Astrocyte (in vitro differentiated cells and primary cell): ENCODE measurements at regions not wholly inside any gene's neighbourhood (a gene's known extent, or its start where the extent isn't known, plus 50 kb on each side); places are given as distances from the start of the nearest gene placed in this dataset.

ENCODE experiments used
- DNase-seq: peaks from one replicate; pipeline ENCODE4 v3.0.0-alpha.2; 2010; ENCODE audit warnings: low read depth
- FAIRE-seq: peaks from 2 replicates; lab custom pipeline; 2011; peaks lifted over from hg19 to GRCh38; lab: Jason Lieb, UNC
- H2AFZ ChIP-seq: 2 replicates; pipeline ENCODE4 v1.6.0; 2012; ENCODE audit warnings: low read depth, low read length, inconsistent platforms
- H3K27ac ChIP-seq: 2 replicates; pipeline ENCODE4 v1.5.1; 2011; ENCODE audit warnings: low read depth, low read length, inconsistent platforms
- H3K27me3 ChIP-seq: 2 replicates; pipeline ENCODE4 v1.6.0; 2011; ENCODE audit warnings: low read length, inconsistent platforms; ENCODE audit not compliant: insufficient read depth
- H3K36me3 ChIP-seq: 2 replicates; pipeline ENCODE4 v1.5.1; 2011; ENCODE audit warnings: low read length, inconsistent platforms; ENCODE audit not compliant: insufficient read depth
- H3K4me1 ChIP-seq: 2 replicates; pipeline ENCODE4 v1.5.1; 2011; ENCODE audit warnings: low read length, inconsistent platforms; ENCODE audit not compliant: insufficient read depth
- H3K4me2 ChIP-seq: 2 replicates; pipeline ENCODE4 v1.6.0; 2012; ENCODE audit warnings: low read length, inconsistent platforms
- H3K4me3 ChIP-seq: 2 replicates; pipeline ENCODE4 v1.5.1; 2011; ENCODE audit warnings: low read depth, mild to moderate bottlenecking, low read length, inconsistent platforms; ENCODE audit not compliant: insufficient read depth
- H3K79me2 ChIP-seq: 2 replicates; pipeline ENCODE4 v1.6.0; 2012; ENCODE audit warnings: mild to moderate bottlenecking, low read length, inconsistent platforms; ENCODE audit not compliant: insufficient read depth
- H3K9ac ChIP-seq: 2 replicates; pipeline ENCODE4 v1.6.0; 2012; ENCODE audit warnings: mild to moderate bottlenecking, low read length, inconsistent platforms
- H3K9me3 ChIP-seq: 2 replicates; pipeline ENCODE4 v1.5.1; 2012; ENCODE audit warnings: low read depth, mild to moderate bottlenecking, low read length, inconsistent platforms; ENCODE audit not compliant: insufficient read depth
- H4K20me1 ChIP-seq: 2 replicates; pipeline ENCODE4 v1.6.0; 2012; ENCODE audit warnings: low read length, inconsistent platforms; ENCODE audit not compliant: insufficient read depth
- H3K27ac Mint-ChIP-seq: one replicate; pipeline ENCODE4 v1.8.0; 2021; ENCODE audit warnings: mild to moderate bottlenecking, mixed read lengths; ENCODE audit not compliant: unreplicated experiment
- H3K27me3 Mint-ChIP-seq: one replicate; pipeline ENCODE4 v1.8.0; 2021; ENCODE audit warnings: low read depth, mixed read lengths; ENCODE audit not compliant: unreplicated experiment
- H3K36me3 Mint-ChIP-seq: one replicate; pipeline ENCODE4 v1.8.0; 2021; ENCODE audit warnings: low read depth, mixed read lengths; ENCODE audit not compliant: unreplicated experiment
- H3K4me1 Mint-ChIP-seq: one replicate; pipeline ENCODE4 v1.8.0; 2021; ENCODE audit warnings: low read depth, mixed read lengths; ENCODE audit not compliant: unreplicated experiment
- H3K4me3 Mint-ChIP-seq: one replicate; pipeline ENCODE4 v1.8.0; 2021; ENCODE audit warnings: mild to moderate bottlenecking, moderate library complexity, mixed read lengths; ENCODE audit not compliant: unreplicated experiment
- H3K9me3 Mint-ChIP-seq: one replicate; pipeline ENCODE4 v1.8.0; 2021; ENCODE audit warnings: mild to moderate bottlenecking, mixed read lengths; ENCODE audit not compliant: unreplicated experiment
- EZH2 ChIP-seq: IDR thresholded peaks from 2 replicates; pipeline ENCODE4 v1.6.1; 2012; ENCODE audit warnings: mild to moderate bottlenecking, low read length, inconsistent platforms; ENCODE audit not compliant: insufficient read depth
- TF ChIP-seq, protein P1 (sequence below): IDR thresholded peaks from 2 replicates; pipeline ENCODE4 v1.5.1; 2011; ENCODE audit warnings: low read depth, mild to moderate bottlenecking, inconsistent platforms, low read length, moderate library complexity; ENCODE audit not compliant: insufficient read depth

DNA sequence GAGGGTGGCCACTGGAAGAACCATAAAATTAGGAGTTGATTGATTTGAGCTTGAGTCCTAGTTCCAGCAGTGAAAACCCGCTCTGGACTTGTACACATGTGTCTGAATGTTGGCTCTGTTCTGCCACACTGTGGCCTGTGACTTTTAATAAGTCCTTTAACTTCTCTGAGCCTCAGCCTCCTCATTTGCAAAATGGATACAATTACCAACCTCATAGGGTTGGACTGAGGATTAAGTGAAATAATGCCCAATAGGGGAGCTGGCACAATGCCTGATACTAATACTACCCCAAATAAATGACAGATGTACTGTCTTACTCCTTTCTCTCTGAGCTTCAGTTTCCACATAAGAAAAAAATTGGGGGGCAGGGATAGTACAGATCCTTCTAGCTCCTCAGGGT is 92.6 kb upstream of the RIPOR2 start:
- Mint-ChIP-seq H3K36me3 (no peaks in the 10 kb centered on the region), H3K4me1 (peaks cover 11% of the 10 kb centered on the region), H3K27ac (no peak overlapping the region), H3K4me3 (no peak overlapping the region), H3K27me3 (no peaks in the 10 kb centered on the region), H3K9me3 (no peaks in the 10 kb centered on the region)
- Histone ChIP-seq H3K4me3 (no peak overlapping the region), H3K4me1 (no peaks in the 10 kb centered on the region), H3K27ac (no peak overlapping the region), H2AFZ (no peak overlapping the region), H3K9me3 (no peaks in the 10 kb centered on the region), H3K79me2 (no peaks in the 10 kb centered on the region), H3K27me3 (no peaks in the 10 kb centered on the region), H3K9ac (no peak overlapping the region), H3K4me2 (no peak overlapping the region), H3K36me3 (no peaks in the 10 kb centered on the region), H4K20me1 (no peaks in the 10 kb centered on the region)
- FAIRE-seq (no peak), DNase-seq (no peak)
- no peak for TF ChIP-seq EZH2
- TF ChIP-seq, protein P1, sequence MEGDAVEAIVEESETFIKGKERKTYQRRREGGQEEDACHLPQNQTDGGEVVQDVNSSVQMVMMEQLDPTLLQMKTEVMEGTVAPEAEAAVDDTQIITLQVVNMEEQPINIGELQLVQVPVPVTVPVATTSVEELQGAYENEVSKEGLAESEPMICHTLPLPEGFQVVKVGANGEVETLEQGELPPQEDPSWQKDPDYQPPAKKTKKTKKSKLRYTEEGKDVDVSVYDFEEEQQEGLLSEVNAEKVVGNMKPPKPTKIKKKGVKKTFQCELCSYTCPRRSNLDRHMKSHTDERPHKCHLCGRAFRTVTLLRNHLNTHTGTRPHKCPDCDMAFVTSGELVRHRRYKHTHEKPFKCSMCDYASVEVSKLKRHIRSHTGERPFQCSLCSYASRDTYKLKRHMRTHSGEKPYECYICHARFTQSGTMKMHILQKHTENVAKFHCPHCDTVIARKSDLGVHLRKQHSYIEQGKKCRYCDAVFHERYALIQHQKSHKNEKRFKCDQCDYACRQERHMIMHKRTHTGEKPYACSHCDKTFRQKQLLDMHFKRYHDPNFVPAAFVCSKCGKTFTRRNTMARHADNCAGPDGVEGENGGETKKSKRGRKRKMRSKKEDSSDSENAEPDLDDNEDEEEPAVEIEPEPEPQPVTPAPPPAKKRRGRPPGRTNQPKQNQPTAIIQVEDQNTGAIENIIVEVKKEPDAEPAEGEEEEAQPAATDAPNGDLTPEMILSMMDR = no peak

DNA sequence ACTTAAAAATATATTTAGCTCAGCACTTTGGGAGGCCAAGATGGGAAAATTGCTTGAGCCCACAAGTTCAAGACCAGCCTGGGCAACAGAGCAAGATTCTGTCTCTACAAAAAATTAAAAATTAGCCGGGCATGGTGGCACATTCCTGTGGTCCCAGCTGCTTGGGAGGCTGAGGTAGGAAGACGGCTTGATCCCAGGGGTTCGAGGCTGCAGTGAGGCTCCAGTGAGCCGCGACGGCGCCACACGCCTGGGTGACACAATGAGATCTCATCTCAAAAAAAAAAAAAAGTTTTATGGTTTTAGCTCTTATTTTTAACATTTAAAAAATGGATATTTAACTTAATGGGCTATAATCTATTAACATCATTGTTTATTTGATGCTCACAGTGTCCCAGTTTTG is 97.2 kb upstream of the RIPOR2 start:
- no peak overlapping the region for H2AFZ ChIP-seq

DNA sequence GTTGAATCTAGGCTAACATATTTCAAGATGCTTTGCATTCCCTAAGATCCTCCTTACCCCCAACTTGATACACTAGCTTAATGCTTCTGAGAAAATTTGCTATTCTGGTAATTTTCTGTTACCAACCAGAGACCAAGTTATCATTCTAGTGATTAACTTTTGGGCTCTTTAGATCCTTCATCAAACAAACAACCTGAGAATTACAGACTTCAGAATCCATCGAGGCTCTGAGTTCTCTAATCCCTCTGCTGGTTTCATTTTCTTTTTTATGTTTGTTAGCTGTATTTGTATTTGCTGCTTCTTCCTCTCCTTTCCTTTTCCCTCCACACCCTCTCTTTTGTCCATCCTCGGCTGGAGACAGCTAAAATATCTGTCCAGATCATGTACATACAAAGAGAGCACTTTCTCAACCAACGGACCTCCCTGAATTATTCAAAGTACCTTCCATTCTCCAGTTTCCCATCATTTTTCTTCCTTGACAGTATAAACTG is 98.7 kb upstream of the RIPOR2 start:
- H3K4me3 ChIP-seq = no peak overlapping the region
- no peaks in the 10 kb centered on the region for H3K9me3 ChIP-seq
- Mint-ChIP-seq H3K4me3 (no peak overlapping the region), H3K9me3 (no peaks in the 10 kb centered on the region), H3K27ac (no peak overlapping the region), H3K4me1 (no peaks in the 10 kb centered on the region), H3K27me3 (no peaks in the 10 kb centered on the region), H3K36me3 (no peaks in the 10 kb centered on the region)
- H2AFZ ChIP-seq = no peak overlapping the region
- H3K4me2 ChIP-seq = peak overlapping the region; percentile 68
- no peaks in the 10 kb centered on the region for H3K36me3 ChIP-seq
- H3K27me3 ChIP-seq = no peaks in the 10 kb centered on the region
- no peaks in the 10 kb centered on the region for H4K20me1 ChIP-seq
- FAIRE-seq (no peak), DNase-seq (no peak)
- peaks cover 5% of the 10 kb centered on the region for H3K4me1 ChIP-seq
- H3K79me2 ChIP-seq = no peaks in the 10 kb centered on the region
- TF ChIP-seq EZH2 = no peak
- TF ChIP-seq, protein P1 = no peak
- no peak overlapping the region for H3K9ac ChIP-seq
- no peak overlapping the region for H3K27ac ChIP-seq

More for the DNA sequence above, 97.2 kb upstream of the RIPOR2 start:
- no peak for FAIRE-seq
- Histone ChIP-seq H4K20me1 (no peaks in the 10 kb centered on the region), H3K4me1 (peaks cover 5% of the 10 kb centered on the region), H3K27ac (no peak overlapping the region), H3K79me2 (no peaks in the 10 kb centered on the region), H3K9me3 (no peaks in the 10 kb centered on the region), H3K4me3 (no peak overlapping the region), H3K36me3 (no peaks in the 10 kb centered on the region), H3K27me3 (no peaks in the 10 kb centered on the region), H3K4me2 (no peak overlapping the region), H3K9ac (no peak overlapping the region)
- Mint-ChIP-seq H3K36me3 (no peaks in the 10 kb centered on the region), H3K27me3 (no peaks in the 10 kb centered on the region), H3K9me3 (no peaks in the 10 kb centered on the region), H3K27ac (no peak overlapping the region), H3K4me3 (no peak overlapping the region), H3K4me1 (no peaks in the 10 kb centered on the region)
- no peak for DNase-seq
- TF ChIP-seq, protein P1 = no peak
- TF ChIP-seq EZH2 = no peak
